HS-27A (cell line): ENCODE measurements at regions not wholly inside any gene's neighbourhood (a gene's known extent, or its start where the extent isn't known, plus 50 kb on each side); places are given as distances from the start of the nearest gene placed in this dataset.

Source experiments
- DNase-seq: peaks from one replicate; pipeline ENCODE4 v3.0.0-alpha.2; 2012; ENCODE audit warnings: low read depth, missing footprints

DNA sequence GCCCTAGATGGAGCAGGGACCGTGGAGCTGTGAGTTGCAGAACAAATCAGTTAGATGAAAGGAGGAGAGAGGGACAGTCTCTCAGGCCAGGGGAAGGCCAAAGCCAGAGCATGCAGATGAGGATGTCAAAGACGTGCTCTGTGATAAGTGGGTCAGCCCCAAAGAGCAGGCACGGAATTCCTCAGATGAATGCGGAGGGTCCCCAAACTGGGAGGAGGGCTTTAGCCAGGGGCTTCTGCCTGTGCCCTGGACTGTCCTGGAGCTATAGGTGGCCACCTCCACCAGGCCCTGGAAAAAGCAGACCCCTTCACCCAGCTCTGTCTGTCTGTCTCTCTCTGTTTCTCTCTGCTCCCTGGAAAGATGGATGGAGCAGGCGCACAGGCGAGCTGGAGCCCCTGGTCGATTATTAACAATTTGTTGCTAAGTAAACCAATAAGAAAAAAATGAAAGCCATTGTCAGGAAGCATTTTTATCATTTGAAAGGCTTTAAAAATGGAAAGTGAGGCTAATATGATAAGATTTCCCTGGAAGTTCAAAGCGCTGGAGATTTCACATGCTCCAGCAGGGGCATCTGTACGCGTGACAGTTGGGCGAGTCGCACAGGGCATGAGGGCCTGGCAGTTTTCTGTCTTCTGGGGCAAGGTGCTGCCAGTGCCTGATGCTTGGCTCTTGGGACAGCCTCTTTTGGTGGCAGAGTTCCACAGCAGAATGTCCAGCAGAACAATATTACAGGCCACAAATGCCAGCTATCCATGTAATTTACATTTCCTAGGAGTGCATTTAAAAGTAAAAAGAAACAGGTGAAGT is 241.0 kb downstream of the GLI2 start:
- DNase-seq: no peak

- DNase-seq: no peak
Observed at GRCh38 chr2:120977582-120978358, 242.1 kb downstream of the GLI2 start.

DNA sequence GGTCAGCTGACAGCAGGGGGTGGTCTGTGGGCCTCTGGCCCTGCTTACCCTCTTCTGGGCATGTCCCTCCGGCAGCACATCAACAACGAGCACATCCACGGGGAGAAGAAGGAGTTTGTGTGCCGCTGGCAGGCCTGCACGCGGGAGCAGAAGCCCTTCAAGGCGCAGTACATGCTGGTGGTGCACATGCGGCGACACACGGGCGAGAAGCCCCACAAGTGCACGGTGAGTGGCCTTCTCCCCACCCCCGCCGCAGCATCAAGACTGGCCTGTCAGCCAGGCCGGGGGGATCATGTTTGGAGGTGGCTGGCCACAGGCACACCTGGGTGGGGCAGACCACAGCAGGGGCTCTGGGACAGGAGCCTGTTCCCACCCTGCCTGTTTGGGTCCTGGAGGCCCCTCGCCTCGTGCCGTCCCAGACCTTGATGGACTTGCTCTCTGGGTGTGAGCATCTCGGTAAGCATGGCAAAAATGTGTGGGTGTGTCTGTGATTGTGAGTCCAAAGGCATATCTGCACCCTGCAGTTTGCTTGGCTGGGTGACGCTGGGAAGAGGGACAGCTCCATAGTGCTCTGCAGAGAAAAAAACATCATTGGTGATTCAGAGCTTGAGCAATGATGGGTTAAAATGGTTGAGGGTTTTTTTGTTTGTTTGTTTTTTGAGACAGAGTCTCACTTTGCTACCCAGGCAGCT is 242.8 kb downstream of the GLI2 start:
- peak; percentile 11 for DNase-seq

- no peak for DNase-seq
Observed at GRCh38 chr2:120979398-120979797, 243.7 kb downstream of the GLI2 start.

DNA sequence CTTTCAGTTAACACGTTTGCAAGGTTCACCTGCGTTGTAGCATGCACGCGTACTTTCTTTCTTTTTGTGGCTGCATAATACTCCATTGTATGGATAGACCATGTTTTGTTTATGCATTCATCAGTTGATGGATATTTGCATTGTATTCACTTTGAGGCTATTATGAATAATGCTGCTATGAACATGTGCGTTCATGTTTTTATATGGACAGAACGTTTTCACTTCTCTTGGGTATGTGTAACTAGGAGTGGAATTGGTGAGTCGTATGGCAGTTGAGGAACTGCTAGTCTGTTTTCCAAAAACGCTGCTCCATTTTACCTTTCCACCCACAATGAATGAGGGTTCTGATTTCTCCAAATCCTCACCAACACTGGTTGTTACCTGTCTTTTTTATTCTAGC is 244.3 kb downstream of the GLI2 start:
- DNase-seq: no peak

- no peak for DNase-seq
Observed at GRCh38 chr2:120981443-120981842, 245.8 kb downstream of the GLI2 start.

- no peak for DNase-seq
Observed at GRCh38 chr2:120982598-120982997, 246.9 kb downstream of the GLI2 start.

DNA sequence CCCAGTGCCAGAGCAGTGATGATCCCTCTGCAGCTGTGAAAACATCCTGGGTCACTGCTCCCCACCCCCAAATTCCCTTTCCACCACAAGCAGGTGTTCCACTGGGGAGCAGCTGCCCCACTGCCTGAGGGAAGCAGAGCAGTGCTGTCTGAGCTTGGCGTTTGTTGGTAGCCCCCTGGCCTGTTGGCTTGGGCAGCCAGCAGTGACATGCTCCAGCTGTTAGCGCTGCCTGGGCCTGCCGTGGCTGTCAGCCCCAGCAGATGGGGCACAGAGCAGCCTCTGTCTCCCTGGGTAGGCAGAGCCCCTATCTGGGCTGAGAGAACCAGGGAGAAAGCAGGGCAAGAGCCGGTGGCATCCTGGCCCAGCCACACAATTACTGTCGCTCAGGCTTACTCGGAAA is 247.7 kb downstream of the GLI2 start:
- DNase-seq: no peak

GRCh38 chr2:120984046-120984445 is 248.4 kb downstream of the GLI2 start:
- no peak for DNase-seq

DNA sequence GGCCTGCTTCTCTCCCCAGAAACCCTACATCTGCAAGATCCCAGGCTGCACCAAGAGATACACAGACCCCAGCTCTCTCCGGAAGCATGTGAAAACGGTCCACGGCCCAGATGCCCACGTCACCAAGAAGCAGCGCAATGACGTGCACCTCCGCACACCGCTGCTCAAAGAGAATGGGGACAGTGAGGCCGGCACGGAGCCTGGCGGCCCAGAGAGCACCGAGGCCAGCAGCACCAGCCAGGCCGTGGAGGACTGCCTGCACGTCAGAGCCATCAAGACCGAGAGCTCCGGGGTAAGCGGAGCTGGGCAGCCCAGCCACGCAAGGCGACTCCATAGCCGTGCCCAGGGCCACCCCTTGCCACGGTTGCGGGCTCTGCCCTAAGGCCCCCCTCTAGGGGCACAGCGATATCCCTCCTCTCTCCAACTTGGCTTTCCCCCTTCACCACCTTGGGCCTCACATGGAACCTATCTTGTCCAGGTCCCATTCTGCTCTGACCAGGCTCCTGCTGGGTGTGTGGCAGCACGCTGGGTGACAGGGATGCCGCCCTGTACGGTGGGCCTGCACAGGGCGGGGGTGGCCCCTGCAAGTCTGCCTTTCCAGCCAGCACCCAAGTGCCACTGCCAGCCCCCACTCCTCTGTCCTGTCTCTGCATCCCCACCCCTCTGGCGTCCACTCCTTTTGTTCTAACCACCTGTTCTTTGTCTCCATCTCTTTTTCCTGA is 248.9 kb downstream of the GLI2 start:
- DNase-seq: no peak

GRCh38 chr2:120985174-120985996 is 249.7 kb downstream of the GLI2 start:
- DNase-seq: no peak

DNA sequence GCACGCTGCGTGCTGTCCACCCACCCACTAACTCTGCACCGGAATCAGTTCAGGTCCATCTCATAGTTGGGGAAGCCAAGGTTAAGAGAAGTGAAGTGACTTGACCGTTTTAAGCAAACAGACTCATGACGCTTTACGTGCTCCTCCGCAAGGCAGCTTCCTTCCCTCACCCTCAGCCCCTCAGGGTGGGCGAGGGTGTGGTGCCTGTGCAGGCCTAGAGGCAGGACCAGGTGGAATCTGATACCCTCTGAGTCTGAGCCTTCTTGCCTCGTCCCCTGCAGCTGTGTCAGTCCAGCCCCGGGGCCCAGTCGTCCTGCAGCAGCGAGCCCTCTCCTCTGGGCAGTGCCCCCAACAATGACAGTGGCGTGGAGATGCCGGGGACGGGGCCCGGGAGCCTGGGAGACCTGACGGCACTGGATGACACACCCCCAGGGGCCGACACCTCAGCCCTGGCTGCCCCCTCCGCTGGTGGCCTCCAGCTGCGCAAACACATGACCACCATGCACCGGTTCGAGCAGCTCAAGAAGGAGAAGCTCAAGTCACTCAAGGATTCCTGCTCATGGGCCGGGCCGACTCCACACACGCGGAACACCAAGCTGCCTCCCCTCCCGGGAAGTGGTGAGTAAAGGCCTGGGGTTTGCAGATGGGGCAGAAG is 250.5 kb downstream of the GLI2 start:
- no peak for DNase-seq

- DNase-seq: no peak
Observed at GRCh38 chr2:120986898-120987650, 251.4 kb downstream of the GLI2 start.

GRCh38 chr2:120988051-120988699 is 252.5 kb downstream of the GLI2 start:
- DNase-seq: no peak

DNA sequence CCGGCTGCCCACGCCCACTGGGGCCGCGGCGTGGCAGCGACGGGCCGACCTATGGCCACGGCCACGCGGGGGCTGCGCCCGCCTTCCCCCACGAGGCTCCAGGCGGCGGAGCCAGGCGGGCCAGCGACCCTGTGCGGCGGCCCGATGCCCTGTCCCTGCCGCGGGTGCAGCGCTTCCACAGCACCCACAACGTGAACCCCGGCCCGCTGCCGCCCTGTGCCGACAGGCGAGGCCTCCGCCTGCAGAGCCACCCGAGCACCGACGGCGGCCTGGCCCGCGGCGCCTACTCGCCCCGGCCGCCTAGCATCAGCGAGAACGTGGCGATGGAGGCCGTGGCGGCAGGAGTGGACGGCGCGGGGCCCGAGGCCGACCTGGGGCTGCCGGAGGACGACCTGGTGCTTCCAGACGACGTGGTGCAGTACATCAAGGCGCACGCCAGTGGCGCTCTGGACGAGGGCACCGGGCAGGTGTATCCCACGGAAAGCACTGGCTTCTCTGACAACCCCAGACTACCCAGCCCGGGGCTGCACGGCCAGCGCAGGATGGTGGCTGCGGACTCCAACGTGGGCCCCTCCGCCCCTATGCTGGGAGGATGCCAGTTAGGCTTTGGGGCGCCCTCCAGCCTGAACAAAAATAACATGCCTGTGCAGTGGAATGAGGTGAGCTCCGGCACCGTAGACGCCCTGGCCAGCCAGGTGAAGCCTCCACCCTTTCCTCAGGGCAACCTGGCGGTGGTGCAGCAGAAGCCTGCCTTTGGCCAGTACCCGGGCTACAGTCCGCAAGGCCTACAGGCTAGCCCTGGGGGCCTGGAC is 253.2 kb downstream of the GLI2 start:
- DNase-seq: no peak

- DNase-seq: no peak
Observed at GRCh38 chr2:120989512-120990441, 254.1 kb downstream of the GLI2 start.

DNA sequence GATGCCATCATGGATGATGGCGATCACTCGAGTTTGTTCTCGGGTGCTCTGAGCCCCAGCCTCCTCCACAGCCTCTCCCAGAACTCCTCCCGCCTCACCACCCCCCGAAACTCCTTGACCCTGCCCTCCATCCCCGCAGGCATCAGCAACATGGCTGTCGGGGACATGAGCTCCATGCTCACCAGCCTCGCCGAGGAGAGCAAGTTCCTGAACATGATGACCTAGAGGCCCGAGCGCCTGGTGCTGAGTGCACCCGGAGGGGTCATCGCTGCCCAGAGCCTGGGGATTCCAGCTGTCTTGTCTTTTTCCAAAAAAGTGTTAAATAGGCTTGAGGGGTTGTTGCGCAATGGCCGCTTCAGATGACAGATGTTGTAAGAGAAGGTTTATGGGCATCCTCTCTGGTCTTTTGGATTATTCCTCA is 254.8 kb downstream of the GLI2 start:
- no peak for DNase-seq
